ENCODE measurements at regions not wholly inside any gene's neighbourhood (a gene's known extent, or its start where the extent isn't known, plus 50 kb on each side); places are given as distances from the start of the nearest gene placed in this dataset.

- no peaks in the 10 kb centered on the region for H3K9me3 ChIP-seq (ENCODE audit: control insufficient read depth in 2 of 2, low read length in 2 of 2)
- no peaks in the 10 kb centered on the region for H3K36me3 ChIP-seq (ENCODE audit: control insufficient read depth in 2 of 2, insufficient read depth in 2 of 2, low read length in 2 of 2)
- H3K27ac ChIP-seq (ENCODE audit: low read length), result no peak overlapping the region
- H3K9ac ChIP-seq (ENCODE audit: low read length in 2 of 2), result no peak overlapping the region
- no peaks in the 10 kb centered on the region for H3K27me3 ChIP-seq (ENCODE audit: control insufficient read depth in 1 of 2, insufficient read depth in 2 of 2, low read length in 2 of 2)
- H3K4me1 ChIP-seq (ENCODE audit: control insufficient read depth, insufficient read depth, low read length), result no peaks in the 10 kb centered on the region
- no peak overlapping the region for H3K4me3 ChIP-seq (ENCODE audit: low read length in 2 of 2)
Measured at GRCh38 chr18:76634564-76634963, 139.5 kb upstream of the ZNF516 start.

- no peaks in the 10 kb centered on the region for H3K9me3 ChIP-seq (ENCODE audit: control insufficient read depth in 2 of 2, low read length in 2 of 2)
- no peaks in the 10 kb centered on the region for H3K36me3 ChIP-seq (ENCODE audit: control insufficient read depth in 2 of 2, insufficient read depth in 2 of 2, low read length in 2 of 2)
- H3K27me3 ChIP-seq (ENCODE audit: control insufficient read depth in 1 of 2, insufficient read depth in 2 of 2, low read length in 2 of 2), result no peaks in the 10 kb centered on the region
- H3K9ac ChIP-seq (ENCODE audit: low read length in 2 of 2), result no peak overlapping the region
- no peaks in the 10 kb centered on the region for H3K4me1 ChIP-seq (ENCODE audit: control insufficient read depth, insufficient read depth, low read length)
- no peak overlapping the region for H3K4me3 ChIP-seq (ENCODE audit: low read length in 2 of 2)
- H3K27ac ChIP-seq (ENCODE audit: low read length), result no peak overlapping the region
Measured at GRCh38 chr18:76633588-76634269, 138.7 kb upstream of the ZNF516 start.

GRCh38 chr18:76627444-76627843 lies 132.4 kb upstream of the ZNF516 start:
- Histone ChIP-seq H3K4me1 (ENCODE audit: control insufficient read depth, insufficient read depth, low read length) (no peaks in the 10 kb centered on the region), H3K36me3 (ENCODE audit: control insufficient read depth in 2 of 2, insufficient read depth in 2 of 2, low read length in 2 of 2) (no peaks in the 10 kb centered on the region), H3K9me3 (ENCODE audit: control insufficient read depth in 2 of 2, low read length in 2 of 2) (peaks cover 2 to 3% of the 10 kb centered on the region in 2 donors), H3K27ac (ENCODE audit: low read length) (no peak overlapping the region), H3K27me3 (ENCODE audit: control insufficient read depth in 1 of 2, insufficient read depth in 2 of 2, low read length in 2 of 2) (no peaks in the 10 kb centered on the region), H3K4me3 (ENCODE audit: low read length in 2 of 2) (no peak overlapping the region), H3K9ac (ENCODE audit: low read length in 2 of 2) (no peak overlapping the region)

GRCh38 chr18:76626991-76627390 lies 131.9 kb upstream of the ZNF516 start:
- Histone ChIP-seq H3K27me3 (ENCODE audit: control insufficient read depth in 1 of 2, insufficient read depth in 2 of 2, low read length in 2 of 2) (no peaks in the 10 kb centered on the region), H3K9me3 (ENCODE audit: control insufficient read depth in 2 of 2, low read length in 2 of 2) (peaks cover 2 to 3% of the 10 kb centered on the region in 2 donors), H3K4me3 (ENCODE audit: low read length in 2 of 2) (no peak overlapping the region), H3K36me3 (ENCODE audit: control insufficient read depth in 2 of 2, insufficient read depth in 2 of 2, low read length in 2 of 2) (no peaks in the 10 kb centered on the region), H3K9ac (ENCODE audit: low read length in 2 of 2) (no peak overlapping the region), H3K4me1 (ENCODE audit: control insufficient read depth, insufficient read depth, low read length) (peaks cover 3% of the 10 kb centered on the region), H3K27ac (ENCODE audit: low read length) (no peak overlapping the region)

- Histone ChIP-seq H3K4me1 (ENCODE audit: control insufficient read depth, insufficient read depth, low read length) (peaks cover 26% of the 10 kb centered on the region), H3K27ac (ENCODE audit: low read length) (no peak overlapping the region), H3K9ac (ENCODE audit: low read length in 2 of 2) (no peak overlapping the region), H3K36me3 (ENCODE audit: control insufficient read depth in 2 of 2, insufficient read depth in 2 of 2, low read length in 2 of 2) (no peaks in the 10 kb centered on the region), H3K4me3 (ENCODE audit: low read length in 2 of 2) (no peak overlapping the region), H3K9me3 (ENCODE audit: control insufficient read depth in 2 of 2, low read length in 2 of 2) (peaks cover 0 to 3% of the 10 kb centered on the region in 2 donors), H3K27me3 (ENCODE audit: control insufficient read depth in 1 of 2, insufficient read depth in 2 of 2, low read length in 2 of 2) (no peaks in the 10 kb centered on the region)
Measured at GRCh38 chr18:76622651-76623050, 127.6 kb upstream of the ZNF516 start.

GRCh38 chr18:76621782-76622495 lies 126.9 kb upstream of the ZNF516 start:
- H3K9me3 ChIP-seq (ENCODE audit: control insufficient read depth in 2 of 2, low read length in 2 of 2), result peaks cover 0 to 3% of the 10 kb centered on the region in 2 donors
- H3K4me3 ChIP-seq (ENCODE audit: low read length in 2 of 2), result peak overlapping the region; percentile 36 to 73
- H3K9ac ChIP-seq (ENCODE audit: low read length in 2 of 2), result no peak overlapping the region
- H3K4me1 ChIP-seq (ENCODE audit: control insufficient read depth, insufficient read depth, low read length), result peaks cover 26% of the 10 kb centered on the region
- peak overlapping the region; percentile 24 for H3K27ac ChIP-seq (ENCODE audit: low read length)
- no peaks in the 10 kb centered on the region for H3K36me3 ChIP-seq (ENCODE audit: control insufficient read depth in 2 of 2, insufficient read depth in 2 of 2, low read length in 2 of 2)
- no peaks in the 10 kb centered on the region for H3K27me3 ChIP-seq (ENCODE audit: control insufficient read depth in 1 of 2, insufficient read depth in 2 of 2, low read length in 2 of 2)

- Histone ChIP-seq H3K4me3 (ENCODE audit: low read length in 2 of 2) (peak overlapping the region; percentile 36 to 73), H3K9ac (ENCODE audit: low read length in 2 of 2) (peak overlapping the region in 1 of 2 donors; percentile 27), H3K27ac (ENCODE audit: low read length) (peak overlapping the region; percentile 24)
Measured at GRCh38 chr18:76621226-76621625, 126.2 kb upstream of the ZNF516 start.

GRCh38 chr18:76620321-76621170 lies 125.5 kb upstream of the ZNF516 start:
- Histone ChIP-seq H3K4me1 (ENCODE audit: control insufficient read depth, insufficient read depth, low read length) (peaks cover 26% of the 10 kb centered on the region), H3K36me3 (ENCODE audit: control insufficient read depth in 2 of 2, insufficient read depth in 2 of 2, low read length in 2 of 2) (no peaks in the 10 kb centered on the region), H3K9me3 (ENCODE audit: control insufficient read depth in 2 of 2, low read length in 2 of 2) (no peaks in the 10 kb centered on the region), H3K27ac (ENCODE audit: low read length) (no peak overlapping the region), H3K9ac (ENCODE audit: low read length in 2 of 2) (peak overlapping the region in 1 of 2 donors; percentile 44), H3K27me3 (ENCODE audit: control insufficient read depth in 1 of 2, insufficient read depth in 2 of 2, low read length in 2 of 2) (no peaks in the 10 kb centered on the region), H3K4me3 (ENCODE audit: low read length in 2 of 2) (peak overlapping the region; percentile 63 to 73)

More at GRCh38 chr18:76621226-76621625, 126.2 kb upstream of the ZNF516 start:
- Histone ChIP-seq H3K9me3 (ENCODE audit: control insufficient read depth in 2 of 2, low read length in 2 of 2) (no peaks in the 10 kb centered on the region), H3K36me3 (ENCODE audit: control insufficient read depth in 2 of 2, insufficient read depth in 2 of 2, low read length in 2 of 2) (no peaks in the 10 kb centered on the region), H3K4me1 (ENCODE audit: control insufficient read depth, insufficient read depth, low read length) (peaks cover 26% of the 10 kb centered on the region), H3K27me3 (ENCODE audit: control insufficient read depth in 1 of 2, insufficient read depth in 2 of 2, low read length in 2 of 2) (no peaks in the 10 kb centered on the region)

GRCh38 chr18:76619621-76620315 lies 124.7 kb upstream of the ZNF516 start:
- Histone ChIP-seq H3K36me3 (ENCODE audit: control insufficient read depth in 2 of 2, insufficient read depth in 2 of 2, low read length in 2 of 2) (no peaks in the 10 kb centered on the region), H3K27ac (ENCODE audit: low read length) (peak overlapping the region; percentile 41), H3K9ac (ENCODE audit: low read length in 2 of 2) (peak overlapping the region; percentile 5 to 17), H3K4me1 (ENCODE audit: control insufficient read depth, insufficient read depth, low read length) (peaks cover 26% of the 10 kb centered on the region), H3K27me3 (ENCODE audit: control insufficient read depth in 1 of 2, insufficient read depth in 2 of 2, low read length in 2 of 2) (no peaks in the 10 kb centered on the region), H3K4me3 (ENCODE audit: low read length in 2 of 2) (peak overlapping the region; percentile 4 to 73), H3K9me3 (ENCODE audit: control insufficient read depth in 2 of 2, low read length in 2 of 2) (no peaks in the 10 kb centered on the region)

- Histone ChIP-seq H3K4me3 (ENCODE audit: low read length in 2 of 2) (peak overlapping the region; percentile 4 to 73), H3K27me3 (ENCODE audit: control insufficient read depth in 1 of 2, insufficient read depth in 2 of 2, low read length in 2 of 2) (no peaks in the 10 kb centered on the region)
Measured at GRCh38 chr18:76619261-76619620, 124.2 kb upstream of the ZNF516 start.

More at GRCh38 chr18:76619261-76619620, 124.2 kb upstream of the ZNF516 start:
- no peak overlapping the region for H3K9ac ChIP-seq (ENCODE audit: low read length in 2 of 2)
- peaks cover 26% of the 10 kb centered on the region for H3K4me1 ChIP-seq (ENCODE audit: control insufficient read depth, insufficient read depth, low read length)
- H3K27ac ChIP-seq (ENCODE audit: low read length), result peak overlapping the region; percentile 41
- H3K36me3 ChIP-seq (ENCODE audit: control insufficient read depth in 2 of 2, insufficient read depth in 2 of 2, low read length in 2 of 2), result no peaks in the 10 kb centered on the region
- H3K9me3 ChIP-seq (ENCODE audit: control insufficient read depth in 2 of 2, low read length in 2 of 2), result no peaks in the 10 kb centered on the region
